Fibroblast of peridontal ligament (primary cell): ENCODE measurements at regions not wholly inside any gene's neighbourhood (a gene's known extent, or its start where the extent isn't known, plus 50 kb on each side); places are given as distances from the start of the nearest gene placed in this dataset.

Source experiments
- DNase-seq: peaks from one replicate; pipeline ENCODE4 v3.0.0-alpha.2; 2010; ENCODE audit errors: extremely low read depth

- no peak for DNase-seq
Measured at GRCh38 chr2:61722318-61722717, 131.5 kb downstream of the FAM161A start.

GRCh38 chr2:61721382-61721781, 132.5 kb downstream of the FAM161A start:
- DNase-seq, result no peak

- no peak for DNase-seq
Measured at GRCh38 chr2:61720911-61721310, 132.9 kb downstream of the FAM161A start.

GRCh38 chr2:61718965-61719364, 134.9 kb downstream of the FAM161A start:
- no peak for DNase-seq

- no peak for DNase-seq
Measured at GRCh38 chr2:61715506-61715905, 138.4 kb downstream of the FAM161A start.

GRCh38 chr2:61714210-61714609, 139.7 kb downstream of the FAM161A start:
- DNase-seq, result no peak

- DNase-seq, result no peak
Measured at GRCh38 chr2:61713457-61713856, 140.4 kb downstream of the FAM161A start.

GRCh38 chr2:61712060-61712459, 141.8 kb downstream of the FAM161A start:
- DNase-seq, result no peak

GRCh38 chr2:61710711-61711110, 143.1 kb downstream of the FAM161A start:
- DNase-seq, result no peak

GRCh38 chr2:61707984-61708852, 145.6 kb downstream of the FAM161A start:
- DNase-seq, result peak; percentile 31

GRCh38 chr2:61705625-61706024, 148.2 kb downstream of the FAM161A start:
- DNase-seq, result no peak

- DNase-seq, result no peak
Measured at GRCh38 chr2:61704364-61704763, 149.5 kb downstream of the FAM161A start.

- no peak for DNase-seq
Measured at GRCh38 chr2:61702088-61702467, 151.8 kb downstream of the FAM161A start.

- DNase-seq, result no peak
Measured at GRCh38 chr2:61700464-61700863, 153.4 kb downstream of the FAM161A start.

GRCh38 chr2:61694312-61695274, 156.4 kb upstream of the XPO1 start:
- peak; percentile 83 for DNase-seq

- no peak for DNase-seq
Measured at GRCh38 chr2:61693744-61694143, 155.6 kb upstream of the XPO1 start.

GRCh38 chr2:61690078-61690596, 152.0 kb upstream of the XPO1 start:
- DNase-seq, result no peak

- peak; percentile 48 for DNase-seq
Measured at GRCh38 chr2:61689568-61689967, 151.4 kb upstream of the XPO1 start.

GRCh38 chr2:61688369-61689334, 150.5 kb upstream of the XPO1 start:
- no peak for DNase-seq

- no peak for DNase-seq
Measured at GRCh38 chr2:61679096-61679495, 140.9 kb upstream of the XPO1 start.

GRCh38 chr2:61677942-61678341, 139.8 kb upstream of the XPO1 start:
- DNase-seq, result no peak
